Ascending aorta (tissue), 2 donors: ENCODE measurements at regions not wholly inside any gene's neighbourhood (a gene's known extent, or its start where the extent isn't known, plus 50 kb on each side); places are given as distances from the start of the nearest gene placed in this dataset.
"Not testable (repeated sequence)": the region's sequence is repeated elsewhere in the genome, so short reads cannot be mapped to it uniquely, and the experiment has no call there.

Experiments
- DNase-seq, 2 donors: peaks; one replicate each; pipeline ENCODE4 v3.0.0-alpha.2; 2019; ENCODE audit warnings: low spot score in 2 of 2
- H3K27ac ChIP-seq, 2 donors: fragments of 200-600 bp; sonication (generic); one replicate each; pipeline ENCODE4 v1.5.1; 2016 to 2017; ENCODE audit warnings: mild to moderate bottlenecking in 1 of 2
- H3K27me3 ChIP-seq: fragments of 200-600 bp; sonication (generic); one replicate; pipeline ENCODE4 v1.5.1; 2017
- H3K36me3 ChIP-seq, 2 donors: fragments of 200-600 bp; sonication (generic); one replicate each; pipeline ENCODE4 v1.5.1; 2016
- H3K4me1 ChIP-seq, 2 donors: fragments of 200-600 bp; sonication (generic); one replicate each; pipeline ENCODE4 v1.5.1; 2016 to 2017; ENCODE audit warnings: mild to moderate bottlenecking in 1 of 2
- H3K4me3 ChIP-seq, 2 donors: fragments of 200-600 bp; sonication (generic); one replicate each; pipeline ENCODE4 v1.5.1; 2016 to 2017; ENCODE audit warnings: mild to moderate bottlenecking in 1 of 2
- H3K9me3 ChIP-seq, 2 donors: fragments of 200-600 bp; sonication (generic); one replicate each; pipeline ENCODE4 v1.5.1; 2016
- intact Hi-C: fragments of 100-400 bp; cut with DNase I; formaldehyde crosslinking; loops from one replicate; pipeline ENCODE4 v1.15.1; 2023
- TF ChIP-seq, protein P1 (sequence below), 3 experiments: fragments of 200-600 bp in 2 of 3; fragments of 450-650 bp in 1 of 3; sonication (generic) in 2 of 3; IDR thresholded peaks; one replicate each; pipeline ENCODE4 v1.5.1; 2016 to 2019; ENCODE audit warnings: antibody characterized with exemption in 3 of 3, mild to moderate bottlenecking in 1 of 3, moderate library complexity in 1 of 3

DNA sequence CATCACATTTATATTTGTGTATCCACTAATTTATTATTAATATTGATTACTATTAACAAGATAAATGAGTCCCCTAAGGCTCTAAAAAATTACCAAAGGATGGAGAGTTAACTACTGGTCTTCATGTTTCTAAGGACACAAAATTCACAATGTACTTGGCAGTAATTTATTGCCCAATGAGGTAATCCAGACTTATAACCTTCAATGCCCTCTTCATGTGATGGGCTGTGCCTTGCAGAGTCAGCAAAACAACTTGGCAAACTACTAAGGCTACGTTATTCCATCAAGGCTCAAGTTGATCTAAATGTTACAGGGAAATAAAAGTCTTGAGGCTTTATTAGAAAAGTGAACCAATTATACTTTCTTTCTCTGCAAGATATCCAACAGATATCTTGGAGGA, 804.9 kb upstream of the NXPH2 start:
- no peak for DNase-seq
- Histone ChIP-seq H3K36me3 (no peaks in the 10 kb centered on the region), H3K27ac (no peak overlapping the region), H3K4me3 (no peak overlapping the region), H3K4me1 (no peaks in the 10 kb centered on the region), H3K27me3 (no peaks in the 10 kb centered on the region), H3K9me3 (no peaks in the 10 kb centered on the region)
- TF ChIP-seq, protein P1, sequence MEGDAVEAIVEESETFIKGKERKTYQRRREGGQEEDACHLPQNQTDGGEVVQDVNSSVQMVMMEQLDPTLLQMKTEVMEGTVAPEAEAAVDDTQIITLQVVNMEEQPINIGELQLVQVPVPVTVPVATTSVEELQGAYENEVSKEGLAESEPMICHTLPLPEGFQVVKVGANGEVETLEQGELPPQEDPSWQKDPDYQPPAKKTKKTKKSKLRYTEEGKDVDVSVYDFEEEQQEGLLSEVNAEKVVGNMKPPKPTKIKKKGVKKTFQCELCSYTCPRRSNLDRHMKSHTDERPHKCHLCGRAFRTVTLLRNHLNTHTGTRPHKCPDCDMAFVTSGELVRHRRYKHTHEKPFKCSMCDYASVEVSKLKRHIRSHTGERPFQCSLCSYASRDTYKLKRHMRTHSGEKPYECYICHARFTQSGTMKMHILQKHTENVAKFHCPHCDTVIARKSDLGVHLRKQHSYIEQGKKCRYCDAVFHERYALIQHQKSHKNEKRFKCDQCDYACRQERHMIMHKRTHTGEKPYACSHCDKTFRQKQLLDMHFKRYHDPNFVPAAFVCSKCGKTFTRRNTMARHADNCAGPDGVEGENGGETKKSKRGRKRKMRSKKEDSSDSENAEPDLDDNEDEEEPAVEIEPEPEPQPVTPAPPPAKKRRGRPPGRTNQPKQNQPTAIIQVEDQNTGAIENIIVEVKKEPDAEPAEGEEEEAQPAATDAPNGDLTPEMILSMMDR (IDR thresholded peaks at IDR 0.05) = no peak
- intact Hi-C loops = no loop called here

DNA sequence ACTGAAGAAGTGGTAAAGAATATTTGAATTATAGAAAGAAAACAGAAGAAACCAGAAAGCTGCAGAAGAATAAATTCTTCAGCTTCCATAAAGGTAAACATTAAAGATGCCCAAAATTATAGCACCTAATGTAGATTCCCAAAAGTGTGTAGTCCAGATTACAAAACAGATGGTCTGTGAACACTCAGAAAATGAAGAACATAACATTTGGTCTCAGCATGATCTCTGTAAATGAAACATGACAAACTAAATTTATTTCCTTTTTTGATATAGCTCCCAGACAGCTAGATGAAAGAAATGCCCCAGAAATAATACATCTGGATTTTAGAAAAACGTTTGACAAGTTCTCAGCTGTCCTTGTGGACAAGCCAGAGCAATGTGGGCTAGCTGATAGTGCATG, 794.2 kb upstream of the NXPH2 start:
- Histone ChIP-seq H3K27me3 (no peaks in the 10 kb centered on the region), H3K27ac (no peak overlapping the region), H3K36me3 (no peaks in the 10 kb centered on the region), H3K4me1 (no peaks in the 10 kb centered on the region), H3K4me3 (no peak overlapping the region), H3K9me3 (no peaks in the 10 kb centered on the region)
- no peak for DNase-seq
- TF ChIP-seq, protein P1 (IDR thresholded peaks at IDR 0.05) = no peak
- intact Hi-C loops = no loop called here

- Histone ChIP-seq H3K27me3 (no peaks in the 10 kb centered on the region), H3K9me3 (no peaks in the 10 kb centered on the region), H3K27ac (no peak overlapping the region), H3K36me3 (no peaks in the 10 kb centered on the region), H3K4me3 (no peak overlapping the region), H3K4me1 (no peaks in the 10 kb centered on the region)
- intact Hi-C loops = no loop called here
- TF ChIP-seq, protein P1 (IDR thresholded peaks at IDR 0.05) = no peak
- DNase-seq = no peak
Measured at GRCh38 chr2:139556789-139557188, 776.6 kb upstream of the NXPH2 start.

- Histone ChIP-seq H3K9me3 (no peaks in the 10 kb centered on the region), H3K27ac (no peak overlapping the region), H3K4me3 (no peak overlapping the region), H3K27me3 (no peaks in the 10 kb centered on the region), H3K4me1 (no peaks in the 10 kb centered on the region), H3K36me3 (no peaks in the 10 kb centered on the region)
- DNase-seq = no peak
- intact Hi-C loops = no loop called here
- TF ChIP-seq, protein P1 (IDR thresholded peaks at IDR 0.05) = no peak
Measured at GRCh38 chr2:139550873-139551272, 770.7 kb upstream of the NXPH2 start.

GRCh38 chr2:139550341-139550740, 770.2 kb upstream of the NXPH2 start:
- Histone ChIP-seq H3K27ac (no peak overlapping the region), H3K4me1 (no peaks in the 10 kb centered on the region), H3K27me3 (no peaks in the 10 kb centered on the region), H3K4me3 (no peak overlapping the region), H3K36me3 (no peaks in the 10 kb centered on the region), H3K9me3 (no peaks in the 10 kb centered on the region)
- intact Hi-C loops = no loop called here
- TF ChIP-seq, protein P1 (IDR thresholded peaks at IDR 0.05) = no peak
- no peak for DNase-seq

GRCh38 chr2:139544186-139544851, 764.1 kb upstream of the NXPH2 start:
- H3K4me1 ChIP-seq = no peaks in the 10 kb centered on the region
- no peaks in the 10 kb centered on the region for H3K9me3 ChIP-seq
- H3K4me3 ChIP-seq = no peak overlapping the region
- intact Hi-C loops = no loop called here
- no peak for DNase-seq
- TF ChIP-seq, protein P1 (IDR thresholded peaks at IDR 0.05) = no peak
- no peak overlapping the region for H3K27ac ChIP-seq
- no peaks in the 10 kb centered on the region for H3K27me3 ChIP-seq
- no peaks in the 10 kb centered on the region for H3K36me3 ChIP-seq

DNA sequence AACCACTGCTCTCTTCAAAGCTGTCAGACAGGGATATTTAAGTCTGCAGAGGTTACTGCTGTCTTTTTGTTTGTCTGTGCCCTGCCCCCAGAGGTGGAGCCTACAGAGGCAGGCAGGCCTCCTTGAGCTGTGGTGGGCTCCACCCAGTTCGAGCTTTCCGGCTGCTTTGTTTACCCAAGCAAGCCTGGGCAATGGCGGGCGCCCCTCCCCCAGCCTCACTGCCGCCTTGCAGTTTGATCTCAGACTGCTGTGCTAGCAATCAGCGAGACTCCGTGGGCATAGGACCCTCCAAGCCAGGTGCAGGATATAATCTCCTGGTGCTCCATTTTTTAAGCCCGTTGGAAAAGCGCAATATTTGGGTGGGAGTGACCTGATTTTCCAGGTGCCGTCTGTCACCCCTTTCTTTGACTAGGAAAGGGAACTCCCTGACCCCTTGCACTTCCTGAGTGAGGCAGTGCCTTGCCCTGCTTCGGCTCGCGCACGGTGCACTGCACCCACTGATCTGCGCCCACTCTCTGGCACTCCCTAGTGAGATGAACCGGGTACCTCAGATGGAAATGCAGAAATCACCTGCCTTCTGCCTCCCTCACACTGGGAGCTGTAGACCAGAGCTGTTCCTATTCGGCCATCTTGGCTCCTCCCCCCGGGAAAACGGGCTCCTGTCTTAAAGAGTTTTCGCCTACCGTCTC, 758.3 kb upstream of the NXPH2 start:
- intact Hi-C loops, DNase-seq, H3K4me3 ChIP-seq, H3K27ac ChIP-seq, H3K9me3 ChIP-seq, H3K36me3 ChIP-seq, H3K4me1 ChIP-seq, H3K27me3 ChIP-seq: not testable (repeated sequence)
